CD4-positive, alpha-beta memory T cell (primary cell): ENCODE measurements at regions not wholly inside any gene's neighbourhood (a gene's known extent, or its start where the extent isn't known, plus 50 kb on each side); places are given as distances from the start of the nearest gene placed in this dataset.
"Not testable (repeated sequence)": the region's sequence is repeated elsewhere in the genome, so short reads cannot be mapped to it uniquely, and the experiment has no call there.

Experiments used
- CTCF ChIA-PET: fragments of 350-600 bp; sonication (Branson Sonifier 250); formaldehyde crosslinking; loops from one replicate; lab custom pipeline; 2021; ENCODE audit warnings: inconsistent platforms; ENCODE audit not compliant: partially characterized antibody; lab: Charles Lee
- POLR2A ChIA-PET: fragments of 350-600 bp; sonication (Branson Sonifier 250); formaldehyde crosslinking; loops from one replicate; lab custom pipeline; 2021; ENCODE audit not compliant: partially characterized antibody; lab: Charles Lee
- DNase-seq, 5 donors: peaks; one replicate each; pipeline versions ENCODE4 v3.0.0 to v3.0.0-alpha.2; 2020 to 2022; ENCODE audit warnings: mixed read lengths in 1 of 5
- H3K27ac ChIP-seq: one replicate; pipeline ENCODE4 v1.7.0; 2013; ENCODE audit warnings: low read depth, low read length
- H3K27me3 ChIP-seq: 2 replicates; pipeline ENCODE4 v1.7.0; 2013; ENCODE audit warnings: mild to moderate bottlenecking, low read length, moderate library complexity; ENCODE audit not compliant: insufficient read depth
- H3K36me3 ChIP-seq: 2 replicates; pipeline ENCODE4 v1.7.0; 2013; ENCODE audit warnings: mild to moderate bottlenecking, low read length, moderate library complexity; ENCODE audit not compliant: insufficient read depth
- H3K4me1 ChIP-seq: 2 replicates; pipeline ENCODE4 v1.7.0; 2013; ENCODE audit warnings: mild to moderate bottlenecking, low read length, moderate library complexity; ENCODE audit not compliant: insufficient read depth
- H3K4me3 ChIP-seq, 2 donors: one replicate each; pipeline ENCODE4 v1.7.0; 2013; ENCODE audit warnings: low read length in 2 of 2, mild to moderate bottlenecking in 1 of 2
- H3K9me3 ChIP-seq, 2 donors: one replicate each; pipeline ENCODE4 v1.7.0; 2013; ENCODE audit warnings: low read length in 2 of 2, control low read depth in 1 of 2; ENCODE audit not compliant: control insufficient read depth in 1 of 2
- H3K27ac Mint-ChIP-seq, 7 donors: one replicate each; pipeline ENCODE4 v1.8.0; 2020 to 2021; ENCODE audit warnings: mixed read lengths in 7 of 7, mild to moderate bottlenecking in 6 of 7, inconsistent platforms in 3 of 7, moderate library complexity in 3 of 7
- H3K27me3 Mint-ChIP-seq, 2 donors: one replicate each; pipeline ENCODE4 v1.8.0; 2020 to 2021; ENCODE audit warnings: mixed read lengths in 2 of 2
- H3K36me3 Mint-ChIP-seq, 2 donors: one replicate each; pipeline ENCODE4 v1.8.0; 2020 to 2021; ENCODE audit warnings: mixed read lengths in 2 of 2, inconsistent platforms in 1 of 2, mild to moderate bottlenecking in 1 of 2
- H3K4me1 Mint-ChIP-seq, 4 donors: one replicate each; pipeline ENCODE4 v1.8.0; 2020 to 2021; ENCODE audit warnings: mixed read lengths in 4 of 4, mild to moderate bottlenecking in 1 of 4
- H3K4me3 Mint-ChIP-seq, 8 donors: one replicate each; pipeline ENCODE4 v1.8.0; 2020 to 2021; ENCODE audit warnings: mixed read lengths in 8 of 8, mild to moderate bottlenecking in 7 of 8, moderate library complexity in 6 of 8, inconsistent platforms in 3 of 8
- H3K9me3 Mint-ChIP-seq, 8 donors: one replicate each; pipeline ENCODE4 v1.8.0; 2020 to 2021; ENCODE audit warnings: mixed read lengths in 8 of 8, mild to moderate bottlenecking in 5 of 8, inconsistent platforms in 3 of 8, moderate library complexity in 1 of 8
- intact Hi-C: fragments of 100-400 bp; cut with micrococcal nuclease; formaldehyde crosslinking; loops from one replicate; pipeline ENCODE4 v1.15.1; 2023

- Mint-ChIP-seq H3K27ac (no peak overlapping the region), H3K4me3 (no peak overlapping the region), H3K36me3 (peaks cover 4 to 8% of the 10 kb centered on the region in 2 donors), H3K27me3 (no peaks in the 10 kb centered on the region), H3K9me3 (peaks cover 0 to 87% (median 63%) of the 10 kb centered on the region in 8 donors), H3K4me1 (no peaks in the 10 kb centered on the region)
- CTCF ChIA-PET, result no interaction called here
- POLR2A ChIA-PET, result no interaction called here
- DNase-seq, result no peak
- Histone ChIP-seq H3K27ac (no peak overlapping the region), H3K9me3 (peaks cover 0 to 4% of the 10 kb centered on the region in 2 donors), H3K4me3 (no peak overlapping the region), H3K36me3 (no peaks in the 10 kb centered on the region), H3K4me1 (no peaks in the 10 kb centered on the region), H3K27me3 (no peaks in the 10 kb centered on the region)
- intact Hi-C loops, result no loop called here
Observed at GRCh38 chr7:56483861-56484550, 367.8 kb upstream of the NUPR2 start.

- H3K4me3 ChIP-seq, result no peak overlapping the region
- no peaks in the 10 kb centered on the region for H3K36me3 ChIP-seq
- intact Hi-C loops, result no loop called here
- Mint-ChIP-seq H3K27me3 (no peaks in the 10 kb centered on the region), H3K4me1 (no peaks in the 10 kb centered on the region), H3K27ac (no peak overlapping the region), H3K4me3 (no peak overlapping the region), H3K36me3 (peaks cover 4 to 8% of the 10 kb centered on the region in 2 donors), H3K9me3 (peaks cover 0 to 87% (median 63%) of the 10 kb centered on the region in 8 donors)
- H3K9me3 ChIP-seq, result peaks cover 0 to 9% of the 10 kb centered on the region in 2 donors
- CTCF ChIA-PET, result no interaction called here
- DNase-seq, result no peak
- no peaks in the 10 kb centered on the region for H3K27me3 ChIP-seq
- no peak overlapping the region for H3K27ac ChIP-seq
- no peaks in the 10 kb centered on the region for H3K4me1 ChIP-seq
- POLR2A ChIA-PET, result no interaction called here
Observed at GRCh38 chr7:56483153-56483552, 366.9 kb upstream of the NUPR2 start.

GRCh38 chr7:56479748-56480147 is 363.5 kb upstream of the NUPR2 start:
- ChIA-PET CTCF (no interaction called here), POLR2A (no interaction called here)
- H3K9me3 ChIP-seq, result peaks cover 0 to 19% of the 10 kb centered on the region in 2 donors
- H3K27ac ChIP-seq, result no peak overlapping the region
- no peak for DNase-seq
- intact Hi-C loops, result no loop called here
- H3K36me3 Mint-ChIP-seq, result peaks cover 4 to 6% of the 10 kb centered on the region in 2 donors
- H3K27ac Mint-ChIP-seq, result no peak overlapping the region
- no peaks in the 10 kb centered on the region for H3K4me1 Mint-ChIP-seq
- no peaks in the 10 kb centered on the region for H3K27me3 ChIP-seq
- peaks cover 0 to 87% (median 70%) of the 10 kb centered on the region in 8 donors for H3K9me3 Mint-ChIP-seq
- no peaks in the 10 kb centered on the region for H3K4me1 ChIP-seq
- no peak overlapping the region for H3K4me3 ChIP-seq
- no peaks in the 10 kb centered on the region for H3K27me3 Mint-ChIP-seq
- H3K36me3 ChIP-seq, result no peaks in the 10 kb centered on the region
- no peak overlapping the region for H3K4me3 Mint-ChIP-seq

GRCh38 chr7:56479136-56479535 is 362.9 kb upstream of the NUPR2 start:
- intact Hi-C loops, result no loop called here
- ChIA-PET POLR2A (no interaction called here), CTCF (no interaction called here)
- Histone ChIP-seq H3K27ac (no peak overlapping the region), H3K4me3 (no peak overlapping the region), H3K27me3 (no peaks in the 10 kb centered on the region), H3K36me3 (no peaks in the 10 kb centered on the region), H3K4me1 (no peaks in the 10 kb centered on the region), H3K9me3 (peaks cover 0 to 19% of the 10 kb centered on the region in 2 donors)
- peaks cover 0 to 88% (median 72%) of the 10 kb centered on the region in 8 donors for H3K9me3 Mint-ChIP-seq
- no peaks in the 10 kb centered on the region for H3K27me3 Mint-ChIP-seq
- peaks cover 4 to 6% of the 10 kb centered on the region in 2 donors for H3K36me3 Mint-ChIP-seq
- no peaks in the 10 kb centered on the region for H3K4me1 Mint-ChIP-seq
- H3K4me3 Mint-ChIP-seq, result no peak overlapping the region
- DNase-seq, result no peak
- H3K27ac Mint-ChIP-seq, result no peak overlapping the region

GRCh38 chr7:56474271-56474670 is 358.1 kb upstream of the NUPR2 start:
- intact Hi-C loops, result no loop called here
- ChIA-PET CTCF (no interaction called here), POLR2A (no interaction called here)
- no peak for DNase-seq
- Mint-ChIP-seq H3K36me3 (peaks cover 0 to 7% of the 10 kb centered on the region in 2 donors), H3K27ac (no peak overlapping the region), H3K27me3 (no peaks in the 10 kb centered on the region), H3K4me1 (no peaks in the 10 kb centered on the region), H3K9me3 (peaks cover 0 to 95% (median 76%) of the 10 kb centered on the region in 8 donors), H3K4me3 (no peak overlapping the region)
- Histone ChIP-seq H3K36me3 (no peaks in the 10 kb centered on the region), H3K27ac (no peak overlapping the region), H3K4me1 (no peaks in the 10 kb centered on the region), H3K27me3 (no peaks in the 10 kb centered on the region), H3K4me3 (no peak overlapping the region), H3K9me3 (peaks cover 0 to 36% of the 10 kb centered on the region in 2 donors)

- CTCF ChIA-PET, result no interaction called here
- peaks cover 0 to 48% of the 10 kb centered on the region in 2 donors for H3K9me3 ChIP-seq
- Mint-ChIP-seq H3K36me3 (peaks cover 0 to 7% of the 10 kb centered on the region in 2 donors), H3K4me3 (no peak overlapping the region), H3K27ac (no peak overlapping the region), H3K9me3 (peaks cover 0 to 95% (median 72%) of the 10 kb centered on the region in 8 donors), H3K4me1 (no peaks in the 10 kb centered on the region), H3K27me3 (no peaks in the 10 kb centered on the region)
- POLR2A ChIA-PET, result no interaction called here
- H3K4me1 ChIP-seq, result no peaks in the 10 kb centered on the region
- no peak for DNase-seq
- H3K27me3 ChIP-seq, result no peaks in the 10 kb centered on the region
- no peaks in the 10 kb centered on the region for H3K36me3 ChIP-seq
- H3K27ac ChIP-seq, result no peak overlapping the region
- intact Hi-C loops, result no loop called here
- H3K4me3 ChIP-seq, result no peak overlapping the region
Observed at GRCh38 chr7:56471811-56472210, 355.6 kb upstream of the NUPR2 start.

- peaks cover 0 to 59% of the 10 kb centered on the region in 2 donors for H3K9me3 ChIP-seq
- H3K27ac ChIP-seq, H3K4me3 ChIP-seq, H3K27me3 ChIP-seq, H3K36me3 Mint-ChIP-seq, POLR2A ChIA-PET, H3K4me1 ChIP-seq, intact Hi-C loops, H3K4me3 Mint-ChIP-seq, CTCF ChIA-PET, H3K27ac Mint-ChIP-seq, H3K4me1 Mint-ChIP-seq, H3K27me3 Mint-ChIP-seq, H3K36me3 ChIP-seq, DNase-seq: not testable (repeated sequence)
- H3K9me3 Mint-ChIP-seq, result peaks cover 0 to 99% (median 81%) of the 10 kb centered on the region in 8 donors
Observed at GRCh38 chr7:56466607-56467525, 350.6 kb upstream of the NUPR2 start.
